GM12892 (cell line): ENCODE measurements at regions not wholly inside any gene's neighbourhood (a gene's known extent, or its start where the extent isn't known, plus 50 kb on each side); places are given as distances from the start of the nearest gene placed in this dataset.

Experiments used
- POLR2A ChIP-seq: IDR thresholded peaks from 2 replicates; pipeline ENCODE4 v1.6.1; 2011; ENCODE audit warnings: low read depth, low read length, control low read depth
- POLR2AphosphoS5 ChIP-seq: IDR thresholded peaks from 2 replicates; pipeline ENCODE4 v1.6.1; 2011; ENCODE audit warnings: low read depth, low read length, control low read depth

- no peak for TF ChIP-seq POLR2A
- no peak for TF ChIP-seq POLR2AphosphoS5
Measured at GRCh38 chr3:102972350-102972749, 537.5 kb downstream of the ZPLD1 start.
